ENCODE measurements at regions not wholly inside any gene's neighbourhood (a gene's known extent, or its start where the extent isn't known, plus 50 kb on each side); places are given as distances from the start of the nearest gene placed in this dataset.

DNA sequence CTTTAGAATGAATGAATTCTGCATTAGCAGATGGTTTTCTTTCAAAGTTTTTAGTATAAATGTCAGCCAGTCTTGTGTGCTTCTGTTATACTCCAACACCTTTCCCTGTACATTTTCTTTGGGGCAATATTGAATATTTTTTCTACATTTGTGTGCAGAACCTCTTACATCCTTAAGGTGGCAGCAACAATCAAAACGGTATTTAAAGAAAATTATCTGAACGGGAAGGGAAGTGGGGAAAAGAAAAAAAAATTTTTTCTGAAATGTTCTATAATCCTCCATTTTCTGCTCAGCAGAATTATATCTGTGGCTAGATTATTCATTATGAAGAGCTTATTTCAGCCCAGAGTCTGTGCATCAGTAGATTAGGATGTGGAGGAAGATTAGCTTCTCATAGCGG lies 347.3 kb upstream of the RAG2 start:
- TF ChIP-seq, protein P1, sequence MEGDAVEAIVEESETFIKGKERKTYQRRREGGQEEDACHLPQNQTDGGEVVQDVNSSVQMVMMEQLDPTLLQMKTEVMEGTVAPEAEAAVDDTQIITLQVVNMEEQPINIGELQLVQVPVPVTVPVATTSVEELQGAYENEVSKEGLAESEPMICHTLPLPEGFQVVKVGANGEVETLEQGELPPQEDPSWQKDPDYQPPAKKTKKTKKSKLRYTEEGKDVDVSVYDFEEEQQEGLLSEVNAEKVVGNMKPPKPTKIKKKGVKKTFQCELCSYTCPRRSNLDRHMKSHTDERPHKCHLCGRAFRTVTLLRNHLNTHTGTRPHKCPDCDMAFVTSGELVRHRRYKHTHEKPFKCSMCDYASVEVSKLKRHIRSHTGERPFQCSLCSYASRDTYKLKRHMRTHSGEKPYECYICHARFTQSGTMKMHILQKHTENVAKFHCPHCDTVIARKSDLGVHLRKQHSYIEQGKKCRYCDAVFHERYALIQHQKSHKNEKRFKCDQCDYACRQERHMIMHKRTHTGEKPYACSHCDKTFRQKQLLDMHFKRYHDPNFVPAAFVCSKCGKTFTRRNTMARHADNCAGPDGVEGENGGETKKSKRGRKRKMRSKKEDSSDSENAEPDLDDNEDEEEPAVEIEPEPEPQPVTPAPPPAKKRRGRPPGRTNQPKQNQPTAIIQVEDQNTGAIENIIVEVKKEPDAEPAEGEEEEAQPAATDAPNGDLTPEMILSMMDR (IDR thresholded peaks at IDR 0.05): no peak
- TF ChIP-seq CBFB (CRISPR knock-in tag; IDR thresholded peaks at IDR 0.05; ENCODE audit: low read depth) (no peak), RELA (CRISPR knock-in tag; IDR thresholded peaks at IDR 0.05; ENCODE audit: borderline replicate concordance) (no peak), CREB1 (CRISPR knock-in tag; IDR thresholded peaks at IDR 0.05) (no peak), OVOL2 (CRISPR knock-in tag; IDR thresholded peaks at IDR 0.05; ENCODE audit: borderline replicate concordance) (no peak), NFE2L1 (CRISPR knock-in tag; IDR thresholded peaks at IDR 0.05) (no peak)

Measured in WTC11 (cell line).